Smooth muscle cell (in vitro differentiated cells): ENCODE measurements at regions not wholly inside any gene's neighbourhood (a gene's known extent, or its start where the extent isn't known, plus 50 kb on each side); places are given as distances from the start of the nearest gene placed in this dataset.

Source experiments
- DNase-seq: peaks from one replicate; lab custom pipeline; 2025; ENCODE audit not compliant: unreplicated experiment; lab: John Stamatoyannopoulos, UW
- H2AFZ ChIP-seq: fragments of 200-600 bp; sonication (generic); 2 replicates; pipeline ENCODE4 v1.6.0; 2016; ENCODE audit warnings: antibody characterized with exemption, low read depth, mild to moderate bottlenecking
- H3F3A ChIP-seq: fragments of 200-600 bp; sonication (generic); 2 replicates; pipeline ENCODE4 v1.6.0; 2017; ENCODE audit warnings: antibody characterized with exemption, low read depth
- H3K27ac ChIP-seq: fragments of 200-600 bp; sonication (generic); 2 replicates; pipeline ENCODE4 v1.5.1; 2016; ENCODE audit warnings: low read depth, mild to moderate bottlenecking
- H3K27me3 ChIP-seq: fragments of 200-600 bp; sonication (generic); 2 replicates; pipeline ENCODE4 v1.6.1; 2016; ENCODE audit warnings: low read depth, mild to moderate bottlenecking
- H3K36me3 ChIP-seq: fragments of 200-600 bp; sonication (generic); 2 replicates; pipeline ENCODE4 v1.5.1; 2016; ENCODE audit warnings: low read depth
- H3K4me1 ChIP-seq: fragments of 200-600 bp; sonication (generic); 2 replicates; pipeline ENCODE4 v1.5.1; 2016; ENCODE audit warnings: low read depth
- H3K4me2 ChIP-seq: fragments of 200-600 bp; sonication (generic); 2 replicates; pipeline ENCODE4 v1.6.0; 2016; ENCODE audit warnings: mild to moderate bottlenecking
- H3K4me3 ChIP-seq: fragments of 200-600 bp; sonication (generic); 2 replicates; pipeline ENCODE4 v1.5.1; 2016; ENCODE audit warnings: mild to moderate bottlenecking
- H3K79me2 ChIP-seq: fragments of 200-600 bp; sonication (generic); 2 replicates; pipeline ENCODE4 v1.6.0; 2016; ENCODE audit warnings: low read depth, mild to moderate bottlenecking
- H3K9ac ChIP-seq: fragments of 200-600 bp; sonication (generic); 2 replicates; pipeline ENCODE4 v1.6.0; 2016; ENCODE audit warnings: low read depth
- H3K9me3 ChIP-seq: fragments of 200-600 bp; sonication (generic); replicated peaks from 2 replicates; pipeline ENCODE4 v1.5.1; 2016; ENCODE audit warnings: low read depth
- H4K20me1 ChIP-seq: fragments of 200-600 bp; sonication (generic); 2 replicates; pipeline ENCODE4 v1.6.0; 2016; ENCODE audit warnings: low read depth
- WGBS: methylation state at CpG from one replicate; pipeline ENCODE4 v1.1.7; 2016; ENCODE audit warnings: low lambda C conversion rate; 5-methylcytosine and 5-hydroxymethylcytosine counted together
- TF ChIP-seq, protein P1 (sequence below): fragments of 200-600 bp; sonication (generic); IDR thresholded peaks from 2 replicates; pipeline ENCODE4 v1.5.1; 2017; ENCODE audit warnings: borderline replicate concordance, mild to moderate bottlenecking, antibody characterized with exemption; ENCODE audit not compliant: insufficient read depth, poor library complexity, severe bottlenecking

DNA sequence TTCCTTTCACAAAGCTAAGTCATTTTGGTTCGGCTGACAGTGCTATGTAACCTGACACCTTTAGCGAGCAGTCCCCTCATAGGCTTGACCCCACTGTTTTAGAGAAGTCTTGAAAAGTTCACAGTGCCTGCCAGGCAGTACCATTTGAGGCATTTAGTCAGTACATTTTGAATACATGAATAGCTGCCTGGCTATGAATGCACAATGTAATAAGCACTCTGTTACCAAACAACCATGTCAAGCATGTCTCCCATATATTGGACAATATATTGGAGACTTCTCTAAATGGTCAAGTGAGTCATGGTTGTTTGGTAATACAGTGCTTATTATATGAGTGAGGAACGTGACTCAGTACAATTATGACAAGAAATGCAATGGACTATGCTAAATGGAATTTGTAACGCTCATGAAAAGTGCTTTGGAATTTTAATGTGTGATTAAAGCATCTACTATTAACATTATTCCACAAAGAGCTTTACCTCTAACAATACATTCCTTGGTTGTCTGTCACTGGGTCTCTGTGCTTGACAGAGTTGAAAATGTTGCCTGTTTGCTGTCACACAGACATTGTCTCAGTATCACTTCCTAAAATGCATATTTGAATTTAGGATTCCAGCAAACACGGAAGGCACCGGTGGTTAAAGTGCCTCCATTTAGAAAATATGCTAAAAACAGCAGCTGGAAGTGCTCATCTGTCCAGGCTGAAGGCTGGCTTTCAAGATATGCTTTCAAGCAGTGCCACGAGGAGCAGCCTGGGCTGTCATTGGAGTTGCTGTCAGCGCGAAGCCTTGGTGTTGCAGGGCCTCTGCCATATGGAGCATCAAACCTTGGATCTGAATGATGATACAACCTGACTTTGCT, 458.6 kb downstream of the FBXO15 start:
- peaks cover 24% of the 10 kb centered on the region for H3K4me1 ChIP-seq
- TF ChIP-seq, protein P1, sequence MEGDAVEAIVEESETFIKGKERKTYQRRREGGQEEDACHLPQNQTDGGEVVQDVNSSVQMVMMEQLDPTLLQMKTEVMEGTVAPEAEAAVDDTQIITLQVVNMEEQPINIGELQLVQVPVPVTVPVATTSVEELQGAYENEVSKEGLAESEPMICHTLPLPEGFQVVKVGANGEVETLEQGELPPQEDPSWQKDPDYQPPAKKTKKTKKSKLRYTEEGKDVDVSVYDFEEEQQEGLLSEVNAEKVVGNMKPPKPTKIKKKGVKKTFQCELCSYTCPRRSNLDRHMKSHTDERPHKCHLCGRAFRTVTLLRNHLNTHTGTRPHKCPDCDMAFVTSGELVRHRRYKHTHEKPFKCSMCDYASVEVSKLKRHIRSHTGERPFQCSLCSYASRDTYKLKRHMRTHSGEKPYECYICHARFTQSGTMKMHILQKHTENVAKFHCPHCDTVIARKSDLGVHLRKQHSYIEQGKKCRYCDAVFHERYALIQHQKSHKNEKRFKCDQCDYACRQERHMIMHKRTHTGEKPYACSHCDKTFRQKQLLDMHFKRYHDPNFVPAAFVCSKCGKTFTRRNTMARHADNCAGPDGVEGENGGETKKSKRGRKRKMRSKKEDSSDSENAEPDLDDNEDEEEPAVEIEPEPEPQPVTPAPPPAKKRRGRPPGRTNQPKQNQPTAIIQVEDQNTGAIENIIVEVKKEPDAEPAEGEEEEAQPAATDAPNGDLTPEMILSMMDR = no peak
- peak overlapping the region; percentile 18 for H3K4me2 ChIP-seq
- H3K9ac ChIP-seq = peak overlapping the region; percentile 52
- no peaks in the 10 kb centered on the region for H3K27me3 ChIP-seq
- peak overlapping the region; percentile 82 for H3K27ac ChIP-seq
- peaks cover 3% of the 10 kb centered on the region for H3F3A ChIP-seq
- WGBS = 33% methylated on average over 9 of the region's 9 CpGs
- DNase-seq = no peak
- H2AFZ ChIP-seq = no peak overlapping the region
- no peaks in the 10 kb centered on the region for H3K79me2 ChIP-seq
- no peak overlapping the region for H3K4me3 ChIP-seq
- H3K36me3 ChIP-seq = no peaks in the 10 kb centered on the region
- H4K20me1 ChIP-seq = no peaks in the 10 kb centered on the region
- H3K9me3 ChIP-seq = no peaks in the 10 kb centered on the region

DNA sequence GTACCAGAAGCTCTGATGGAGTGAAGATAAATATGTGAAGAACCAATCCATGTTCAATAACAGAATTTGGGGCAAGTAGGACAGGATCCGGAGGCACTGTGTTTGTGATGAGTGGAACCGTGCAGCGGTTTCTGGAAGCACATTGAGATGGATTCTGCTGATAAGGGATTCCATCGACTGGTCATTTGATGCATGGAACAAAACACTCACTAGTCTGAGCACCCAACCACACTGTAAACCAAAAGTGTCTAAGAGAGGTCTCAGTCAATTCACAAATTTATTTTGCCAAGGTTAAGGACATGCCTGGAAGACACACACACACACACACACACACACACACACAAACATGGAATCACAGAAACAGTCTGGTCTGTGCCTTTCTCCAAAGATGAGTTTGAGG, 459.5 kb downstream of the FBXO15 start:
- H3K79me2 ChIP-seq = no peaks in the 10 kb centered on the region
- no peak overlapping the region for H3K4me2 ChIP-seq
- H3K4me1 ChIP-seq = peaks cover 24% of the 10 kb centered on the region
- H4K20me1 ChIP-seq = no peaks in the 10 kb centered on the region
- no peak overlapping the region for H2AFZ ChIP-seq
- peak overlapping the region; percentile 82 for H3K27ac ChIP-seq
- 64% methylated on average over 4 of the region's 4 CpGs for WGBS
- peak overlapping the region; percentile 52 for H3K9ac ChIP-seq
- no peak for DNase-seq
- no peak overlapping the region for H3K4me3 ChIP-seq
- H3K36me3 ChIP-seq = no peaks in the 10 kb centered on the region
- H3K9me3 ChIP-seq = no peaks in the 10 kb centered on the region
- H3K27me3 ChIP-seq = no peaks in the 10 kb centered on the region
- TF ChIP-seq, protein P1 = no peak
- H3F3A ChIP-seq = peaks cover 3% of the 10 kb centered on the region

DNA sequence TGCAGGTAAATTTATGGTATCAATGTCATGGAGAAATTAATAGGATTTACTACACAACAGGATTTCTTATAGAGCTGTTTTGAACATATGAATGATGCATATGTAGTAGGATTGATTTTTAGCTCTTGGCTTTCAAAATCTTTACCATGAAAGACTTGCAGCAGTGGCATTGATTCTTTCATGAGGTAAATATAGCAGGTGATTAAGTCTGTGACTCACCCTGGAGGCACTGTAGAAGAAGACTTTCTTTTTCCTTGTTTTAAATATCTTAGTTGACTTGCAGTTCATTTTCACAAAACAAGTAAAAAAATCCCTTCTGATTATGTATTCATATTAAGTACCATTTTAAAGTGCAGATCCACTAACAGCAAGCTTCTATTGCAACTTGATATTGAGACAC, 463.0 kb downstream of the FBXO15 start:
- Histone ChIP-seq H3K36me3 (no peaks in the 10 kb centered on the region), H3K27ac (peak overlapping the region; percentile 81), H3K9ac (no peak overlapping the region), H3K4me3 (no peak overlapping the region), H3K4me2 (no peak overlapping the region), H3K79me2 (no peaks in the 10 kb centered on the region), H3K4me1 (peaks cover 14% of the 10 kb centered on the region), H3K27me3 (no peaks in the 10 kb centered on the region), H4K20me1 (no peaks in the 10 kb centered on the region), H2AFZ (no peak overlapping the region), H3K9me3 (no peaks in the 10 kb centered on the region), H3F3A (no peaks in the 10 kb centered on the region)
- TF ChIP-seq, protein P1 = no peak
- no peak for DNase-seq
